ENCODE measurements at regions not wholly inside any gene's neighbourhood (a gene's known extent, or its start where the extent isn't known, plus 50 kb on each side); places are given as distances from the start of the nearest gene placed in this dataset.

DNA sequence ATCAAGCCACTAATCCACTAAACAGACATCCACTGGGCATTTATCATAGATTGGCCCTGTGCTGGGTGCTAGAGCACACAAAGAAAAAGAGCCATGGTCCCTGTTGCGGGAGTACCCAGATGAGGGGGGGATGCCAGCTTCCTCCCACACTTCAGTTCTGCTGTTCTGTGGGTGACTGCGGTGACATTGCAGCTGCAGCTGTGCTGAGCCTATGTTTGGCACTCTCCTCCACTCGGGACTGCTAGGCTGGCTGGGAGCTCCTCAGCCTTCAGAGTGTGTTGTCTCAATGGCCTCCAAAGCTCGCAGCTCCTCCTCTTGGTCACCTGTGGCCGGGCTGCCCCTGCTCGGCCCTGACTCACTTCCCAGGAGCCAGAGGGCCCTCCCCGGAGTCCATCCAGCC is 173.2 kb downstream of the CLCN4 start:
- no peak for TF ChIP-seq CTCF (conservative IDR thresholded peaks at IDR 0.05)
- no peak overlapping the region for H3K27ac ChIP-seq

DNA sequence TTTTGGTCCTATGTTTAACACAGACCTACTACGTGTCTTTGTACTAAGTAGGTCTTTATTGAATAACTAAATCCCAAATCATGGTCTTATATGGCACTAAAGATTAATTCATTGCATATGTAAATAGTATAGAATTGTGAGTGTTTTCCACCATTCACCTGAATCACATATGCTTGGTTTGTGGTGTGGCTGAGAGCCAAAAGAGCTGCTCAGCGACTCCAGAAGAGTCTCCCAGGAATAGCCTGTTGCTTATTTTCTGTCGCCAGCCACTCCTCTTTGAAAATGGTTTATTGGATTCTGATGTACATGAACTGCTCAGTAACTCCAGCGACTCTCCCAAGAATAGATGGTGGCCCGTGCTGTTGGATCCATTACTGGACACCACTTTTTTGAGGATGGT is 184.5 kb downstream of the CLCN4 start:
- TF ChIP-seq CTCF (conservative IDR thresholded peaks at IDR 0.05), result no peak
- H3K27ac ChIP-seq, result no peak overlapping the region

GRCh38 chrX:10350221-10350620 is 193.4 kb downstream of the CLCN4 start:
- no peak for TF ChIP-seq CTCF (conservative IDR thresholded peaks at IDR 0.05)
- no peak overlapping the region for H3K27ac ChIP-seq

DNA sequence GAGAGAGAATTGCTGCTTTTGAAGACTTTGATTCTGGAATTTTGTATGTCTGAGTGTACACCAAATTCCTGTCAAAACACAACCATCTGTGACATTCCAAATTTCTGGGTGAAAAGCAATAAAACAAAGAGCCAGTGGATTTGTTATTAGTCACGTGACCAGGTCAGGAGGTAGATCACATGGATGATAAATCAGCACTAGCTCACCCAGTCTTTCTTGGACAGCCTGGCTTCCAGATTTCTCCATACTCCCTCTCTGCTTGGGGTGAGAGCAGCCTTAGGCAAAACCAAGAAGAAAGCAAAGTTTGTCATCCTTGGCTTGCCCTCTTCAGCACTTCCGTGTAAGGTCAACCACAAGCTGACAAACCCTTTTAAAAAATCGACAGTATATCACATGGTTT is 194.2 kb downstream of the CLCN4 start:
- TF ChIP-seq CTCF (conservative IDR thresholded peaks at IDR 0.05), result no peak
- no peak overlapping the region for H3K27ac ChIP-seq

DNA sequence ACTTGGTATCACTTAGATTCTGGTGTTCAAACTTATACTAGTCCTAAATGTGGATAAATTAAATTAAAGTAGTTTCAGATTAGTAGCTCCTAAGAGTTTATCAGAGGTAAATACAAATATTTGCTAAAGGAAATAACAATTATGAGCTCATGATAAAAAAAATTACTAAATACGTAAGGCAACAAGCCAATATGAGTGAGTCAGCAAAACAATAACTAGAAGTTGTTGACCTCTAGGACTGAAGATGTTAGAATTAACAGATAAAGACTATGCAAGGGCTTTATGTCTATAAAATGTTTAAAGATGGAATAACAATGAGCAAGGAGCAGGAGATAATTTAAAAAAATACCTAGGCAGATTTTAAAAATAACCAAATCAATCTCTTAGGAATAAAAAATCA is 195.8 kb downstream of the CLCN4 start:
- H3K27ac ChIP-seq, result no peak overlapping the region
- TF ChIP-seq CTCF (conservative IDR thresholded peaks at IDR 0.05), result no peak

DNA sequence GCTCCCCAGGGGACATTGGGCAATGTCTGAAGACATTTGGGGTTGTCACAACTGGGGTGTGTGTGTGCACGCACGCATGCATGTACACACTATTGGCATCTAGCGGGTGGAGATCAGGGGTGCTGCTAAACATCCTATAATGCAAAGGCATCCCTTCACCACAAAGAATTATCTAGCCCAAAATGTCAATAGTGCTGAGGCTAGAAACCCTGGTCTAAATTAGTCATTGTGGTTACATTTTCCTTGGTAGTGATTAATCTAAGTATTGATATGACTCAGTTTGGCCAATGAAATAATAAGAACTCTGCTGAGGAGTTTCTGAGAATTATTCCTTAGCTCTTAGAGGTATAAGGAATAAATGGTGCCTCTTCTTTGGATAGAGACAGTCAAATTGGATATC is 200.2 kb downstream of the CLCN4 start:
- no peak overlapping the region for H3K27ac ChIP-seq
- no peak for TF ChIP-seq CTCF (conservative IDR thresholded peaks at IDR 0.05)

DNA sequence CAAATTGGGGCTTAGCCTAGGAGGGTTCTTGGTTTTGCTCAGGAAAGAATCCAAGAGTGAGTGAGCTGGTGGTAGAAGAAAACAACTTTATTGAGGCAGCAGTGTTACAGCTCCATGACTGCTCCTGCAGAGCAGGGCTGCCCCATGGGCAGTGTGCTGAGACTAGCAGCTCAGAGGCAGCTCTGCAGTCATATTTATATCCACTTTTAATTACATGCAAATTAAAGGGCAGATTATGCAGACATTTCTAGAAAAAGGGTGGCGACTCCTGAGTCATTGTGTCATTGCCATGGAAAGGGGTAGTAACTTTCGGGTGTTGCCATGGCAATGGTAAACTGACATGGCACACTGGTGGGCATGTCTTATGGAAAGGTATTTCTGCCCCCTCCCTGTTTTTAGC is 202.2 kb downstream of the CLCN4 start:
- H3K27ac ChIP-seq, result no peak overlapping the region
- no peak for TF ChIP-seq CTCF (conservative IDR thresholded peaks at IDR 0.05)

GRCh38 chrX:10360116-10360515 is 203.3 kb downstream of the CLCN4 start:
- H3K27ac ChIP-seq, result no peak overlapping the region
- TF ChIP-seq CTCF (conservative IDR thresholded peaks at IDR 0.05), result no peak

Data from VCaP (cell line).